Activated CD4-positive, alpha-beta T cell treated with anti-CD3 and anti-CD28 coated beads, Interleukin-2, Interleukin-4, amounts not matched to agents 100 ng/mL and 50 ng/mL, durations not matched to agents 16 hours and 8 hours (primary cell): ENCODE measurements at regions not wholly inside any gene's neighbourhood (a gene's known extent, or its start where the extent isn't known, plus 50 kb on each side); places are given as distances from the start of the nearest gene placed in this dataset.
"Not testable (repeated sequence)": the region's sequence is repeated elsewhere in the genome, so short reads cannot be mapped to it uniquely, and the experiment has no call there.

Experiments
- DNase-seq: peaks from one replicate; pipeline ENCODE4 v3.0.0-alpha.2; 2020; ENCODE audit warnings: low spot score

DNA sequence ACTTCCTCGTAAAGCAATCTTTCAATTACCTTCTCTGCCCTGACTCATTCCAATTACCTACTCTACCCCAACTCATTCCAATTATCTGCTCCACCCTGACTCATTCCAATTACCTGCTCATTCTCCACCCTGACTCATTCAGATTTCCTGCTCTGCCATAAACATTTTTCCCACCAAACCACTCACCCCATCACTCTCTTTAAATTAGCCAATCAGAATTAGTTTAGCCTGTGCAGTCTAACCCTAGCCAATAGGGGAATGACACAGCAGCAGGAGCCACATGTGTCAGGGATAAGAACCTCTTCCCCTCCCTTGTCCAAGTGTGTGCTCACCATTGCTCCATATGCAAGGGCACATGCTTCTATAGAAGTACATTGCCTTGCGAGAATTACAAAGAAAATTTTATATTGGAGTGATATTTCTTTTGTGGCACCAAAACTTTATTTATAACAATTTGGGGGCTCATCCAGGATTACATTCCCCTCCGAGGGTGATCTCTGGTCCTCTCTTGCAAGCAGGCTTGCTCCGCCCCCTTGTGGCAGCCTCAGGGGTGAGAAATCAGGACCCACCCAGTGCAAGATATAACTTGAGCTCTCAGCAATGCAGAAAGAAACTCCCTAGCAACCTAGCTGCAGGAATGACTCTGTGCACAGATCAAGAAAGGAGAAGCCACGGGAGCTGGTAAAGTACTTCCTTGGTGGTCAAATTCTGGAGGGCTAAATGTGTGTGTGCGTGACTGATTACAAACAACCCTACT, 551.9 kb upstream of the EYS start:
- DNase-seq: not testable (repeated sequence)

DNA sequence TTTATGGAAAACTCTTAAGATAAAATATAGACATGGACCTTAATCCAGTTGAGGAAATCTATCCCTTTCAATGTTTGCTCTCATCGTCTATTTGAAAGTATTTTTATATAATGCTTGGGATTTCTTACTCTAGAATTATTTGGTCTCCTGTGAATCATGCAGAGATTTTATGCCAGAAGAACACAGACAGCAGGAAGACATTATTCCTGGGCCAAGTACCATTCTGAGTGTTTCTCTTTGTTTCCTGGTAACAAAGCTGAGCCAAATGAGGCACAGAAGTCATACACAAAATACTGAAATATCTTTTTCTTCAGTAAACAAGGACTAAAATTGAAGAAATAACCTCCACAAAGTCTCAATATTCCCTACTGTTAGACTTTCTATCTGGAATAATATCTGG, 538.2 kb upstream of the EYS start:
- no peak for DNase-seq

DNA sequence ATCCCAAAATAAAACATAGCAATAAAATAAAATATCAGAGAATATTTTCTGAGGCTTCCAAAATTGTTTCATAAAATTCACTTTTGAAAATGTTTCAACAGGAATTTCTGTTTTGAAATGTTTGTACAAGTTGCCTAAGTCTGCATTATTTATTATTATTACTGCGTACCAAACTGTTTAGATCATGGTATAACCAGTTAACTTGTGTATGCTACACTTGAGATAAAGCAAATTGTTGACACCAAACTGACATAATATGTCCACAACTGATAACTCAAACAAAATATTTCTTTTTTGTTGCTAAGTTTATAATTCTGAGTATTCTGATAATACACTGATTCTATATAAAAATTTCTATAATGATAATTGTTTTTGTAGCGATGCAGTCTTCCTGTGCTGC, 531.8 kb upstream of the EYS start:
- DNase-seq: no peak

DNA sequence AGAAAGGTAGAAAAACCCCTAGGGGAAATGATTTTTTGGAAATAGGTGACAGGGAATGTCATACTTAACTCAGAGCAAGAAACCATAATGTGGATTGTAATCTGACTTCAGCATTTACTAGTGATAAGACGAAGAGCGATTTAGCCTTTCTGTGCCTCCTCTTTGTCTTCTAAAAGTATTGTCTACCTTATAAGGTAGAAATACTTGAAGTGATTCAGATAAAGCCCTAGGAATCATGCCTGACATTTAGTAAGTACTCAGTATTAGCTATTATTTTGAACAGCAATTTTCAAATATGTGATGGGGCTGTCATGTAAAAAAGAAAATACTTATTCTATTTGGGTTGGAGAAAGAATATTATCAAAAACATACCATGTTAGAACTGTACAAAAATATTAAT, 525.9 kb upstream of the EYS start:
- DNase-seq: no peak

DNA sequence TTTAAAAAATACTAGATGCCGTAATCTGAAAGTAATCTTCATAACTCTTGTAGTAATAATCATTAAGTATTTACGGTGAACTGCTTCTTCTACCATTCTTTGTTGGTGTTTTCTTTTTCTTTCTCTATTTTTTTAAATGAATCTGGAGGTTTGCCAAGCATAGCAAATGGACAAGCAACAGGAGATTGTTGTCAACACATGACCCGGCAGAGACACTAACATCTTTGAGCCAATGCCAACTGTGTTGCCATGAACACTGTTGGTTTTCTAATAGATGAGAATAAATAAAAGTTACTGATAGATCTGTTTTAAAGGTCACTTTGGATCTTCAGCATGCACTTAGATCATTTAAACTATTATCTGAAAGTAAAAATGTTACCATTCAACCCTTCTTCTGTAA, 523.6 kb upstream of the EYS start:
- no peak for DNase-seq

DNA sequence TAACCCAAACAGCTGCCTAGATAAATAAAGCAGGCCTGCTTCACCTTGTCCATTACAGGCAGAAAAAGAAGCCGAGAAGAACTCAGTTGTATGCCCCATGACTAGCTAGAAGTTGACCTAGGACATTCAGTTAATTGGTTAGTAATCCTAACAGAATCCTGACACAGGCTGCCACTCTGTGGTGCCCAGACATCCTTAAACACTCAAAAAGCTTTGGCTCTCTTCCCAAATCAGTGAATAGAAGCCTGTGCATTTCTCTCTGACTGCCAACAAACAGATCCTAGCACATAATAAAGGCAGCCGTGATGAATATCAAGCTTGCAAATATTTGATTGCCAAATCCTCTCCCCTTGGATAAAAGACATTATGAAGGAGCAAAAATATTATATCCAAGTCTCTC, 519.1 kb upstream of the EYS start:
- no peak for DNase-seq

DNA sequence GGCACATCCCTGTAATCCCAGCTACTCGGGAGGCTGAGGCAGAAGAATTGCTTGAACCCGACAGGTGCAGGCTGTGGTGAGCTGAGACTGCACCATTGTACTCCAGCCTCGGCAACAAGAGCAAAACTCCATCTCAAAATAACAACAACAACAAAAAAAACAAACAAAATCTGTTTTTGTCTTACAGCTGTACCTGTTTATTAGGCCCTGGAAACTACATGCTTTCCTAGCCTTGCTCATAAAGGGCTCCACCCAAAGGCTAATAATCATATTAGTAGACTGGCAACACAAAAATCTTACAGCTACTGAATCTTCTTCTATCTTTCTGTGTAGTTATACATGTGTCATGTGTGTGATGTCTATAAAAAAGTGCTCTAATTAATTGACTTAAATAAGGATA, 503.9 kb upstream of the EYS start:
- no peak for DNase-seq

DNA sequence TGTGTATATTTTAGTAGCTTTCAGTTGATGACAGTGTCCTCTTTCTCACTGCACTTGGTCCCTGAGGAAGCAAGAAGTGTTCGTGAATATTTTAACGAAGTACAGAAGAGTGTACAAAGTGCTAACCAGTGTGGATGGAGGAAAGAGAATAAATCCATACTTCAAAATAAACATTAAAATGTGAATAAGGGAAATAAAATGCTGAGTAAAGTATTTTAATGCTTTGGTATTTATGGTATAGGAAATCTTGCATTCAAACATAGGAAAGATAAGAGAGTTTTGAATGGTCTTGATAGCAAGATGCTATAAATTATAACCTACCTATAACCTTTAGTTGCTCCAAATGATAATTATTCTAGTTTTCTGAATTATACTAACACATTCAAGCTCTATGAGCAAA, 493.4 kb upstream of the EYS start:
- DNase-seq: no peak

DNA sequence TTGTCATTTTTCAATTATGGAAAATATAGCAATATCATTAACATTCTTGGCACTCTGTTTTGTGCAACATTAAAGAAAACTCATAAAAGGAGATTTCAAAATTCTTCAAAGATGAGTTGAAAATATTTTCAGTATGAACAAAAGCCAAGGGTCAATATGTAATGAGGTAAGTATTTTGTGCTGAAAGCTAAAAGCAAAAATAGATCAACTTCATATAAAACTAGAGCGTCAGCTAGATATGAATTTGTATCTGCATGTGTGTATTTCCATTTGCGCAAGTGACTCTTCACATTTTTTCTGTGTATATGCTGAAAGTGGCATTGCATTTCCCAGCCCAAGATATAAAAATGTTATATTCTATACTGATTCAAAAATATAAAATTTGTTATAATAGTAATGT, 492.1 kb upstream of the EYS start:
- no peak for DNase-seq

DNA sequence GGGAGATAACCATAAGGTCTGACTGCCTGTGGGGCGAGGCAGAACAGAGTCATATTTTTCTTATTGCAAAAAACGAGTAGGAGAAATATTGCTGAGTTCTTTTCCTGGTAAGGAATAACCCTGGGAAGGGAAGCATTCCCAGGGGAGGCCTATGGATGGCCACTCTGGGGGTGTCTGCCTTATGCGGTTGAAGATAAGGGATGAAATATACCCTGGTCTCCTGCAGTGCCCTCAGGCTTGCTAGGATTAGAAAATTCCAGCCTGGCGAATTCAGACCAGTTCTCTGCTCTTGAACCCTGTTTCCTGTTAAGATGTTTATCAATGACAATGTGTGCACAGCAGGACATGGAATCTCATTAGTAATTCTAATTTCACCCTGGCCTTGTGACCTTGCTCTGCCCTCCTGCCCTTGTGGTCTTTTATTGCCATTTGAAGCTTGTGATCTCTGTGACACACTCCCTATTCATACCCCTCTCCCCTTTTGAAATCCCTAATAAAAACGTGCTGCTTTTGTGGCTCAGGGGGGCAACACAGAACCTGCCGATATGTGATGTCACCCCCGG, 491.1 kb upstream of the EYS start:
- DNase-seq: no peak

DNA sequence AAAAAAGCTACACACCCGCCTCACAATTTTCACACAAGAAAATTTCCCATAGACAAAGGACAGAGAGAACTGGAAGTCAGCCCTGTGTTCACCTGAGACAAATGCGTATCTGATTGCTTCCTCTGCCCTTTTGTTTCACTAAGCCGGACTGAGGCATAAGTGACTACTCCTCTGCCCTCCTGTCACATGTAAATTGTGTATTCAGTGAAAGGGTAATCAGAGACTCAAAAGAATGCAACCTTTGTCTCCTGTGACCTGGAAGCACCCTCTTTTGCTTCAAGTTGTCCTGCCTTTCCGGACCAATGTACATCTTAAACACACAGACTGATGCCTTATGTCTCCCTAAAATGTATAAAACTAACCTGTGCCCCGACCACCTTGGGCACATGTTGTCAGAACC, 483.8 kb upstream of the EYS start:
- no peak for DNase-seq

DNA sequence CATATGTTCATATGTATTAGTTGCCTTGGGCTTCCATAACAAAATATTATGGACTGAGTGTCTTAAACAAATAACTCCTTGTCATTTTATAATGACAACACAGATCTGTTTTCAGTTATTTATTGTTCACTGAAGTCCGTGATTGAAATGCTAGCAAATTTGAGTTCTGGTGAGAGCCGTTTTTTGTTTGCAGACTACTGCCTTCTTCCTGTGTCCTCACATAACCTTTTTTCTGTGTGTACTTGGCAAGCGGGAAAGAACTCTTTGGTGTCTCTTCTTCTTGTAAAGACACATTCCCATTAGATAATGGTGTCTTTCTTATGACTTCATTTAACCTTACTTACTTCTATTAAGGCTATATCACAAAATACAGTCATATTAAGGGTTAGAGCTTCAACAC, 482.9 kb upstream of the EYS start:
- no peak for DNase-seq

DNA sequence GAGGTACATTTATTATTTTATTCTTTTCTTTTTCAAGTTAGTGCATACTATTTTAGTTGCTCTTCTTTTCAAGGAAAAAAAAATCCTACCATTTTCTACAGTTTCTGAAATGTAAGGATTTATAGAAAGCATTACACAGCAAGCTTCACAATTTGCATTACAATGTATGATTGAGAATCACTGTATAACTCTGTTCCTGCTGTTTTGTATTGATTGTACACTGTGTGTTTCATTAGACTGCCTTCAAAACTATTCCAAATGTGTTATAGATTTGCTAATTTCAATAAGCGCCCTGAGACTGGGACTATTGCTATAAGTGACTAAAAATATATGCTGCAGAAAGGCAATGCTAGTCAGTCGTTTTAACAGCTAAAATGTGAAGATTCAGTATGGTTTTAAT, 479.7 kb upstream of the EYS start:
- no peak for DNase-seq

DNA sequence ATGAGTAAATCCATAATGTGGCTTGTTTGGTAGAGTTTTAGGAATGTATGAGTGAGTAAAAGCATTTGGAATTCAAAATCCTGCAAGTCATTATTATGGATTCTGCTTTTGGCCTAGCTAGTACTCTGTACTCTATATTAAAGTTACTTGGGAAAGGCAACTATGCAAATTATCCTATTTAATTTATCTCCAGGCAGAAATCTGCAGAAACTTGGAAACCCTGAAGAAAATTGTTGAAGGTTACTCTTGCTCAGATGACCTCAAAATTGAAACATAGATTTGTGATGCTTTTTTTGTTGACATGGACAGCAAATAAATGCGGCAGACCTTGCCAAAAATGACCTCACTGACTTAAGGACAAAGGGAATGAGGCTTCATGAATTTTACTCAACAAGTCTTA, 477.1 kb upstream of the EYS start:
- DNase-seq: no peak

DNA sequence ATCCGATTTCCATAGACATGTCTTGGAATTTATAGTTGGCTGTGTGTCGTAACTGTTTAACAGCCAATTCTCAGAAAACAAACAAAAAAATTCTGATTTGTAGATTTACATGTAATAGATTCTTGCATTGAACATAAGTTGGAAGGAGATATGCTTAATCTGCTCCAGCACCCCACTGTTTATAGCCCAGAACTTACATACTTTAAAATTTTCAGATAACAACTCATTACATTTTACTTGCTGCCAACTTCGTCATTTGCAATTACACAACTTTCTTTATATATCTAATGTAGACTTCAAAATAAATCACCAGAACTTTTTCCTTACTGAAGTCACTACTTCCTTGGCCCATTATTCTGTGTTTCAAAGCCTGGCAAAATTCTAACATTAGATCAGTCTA, 472.3 kb upstream of the EYS start:
- DNase-seq: no peak

DNA sequence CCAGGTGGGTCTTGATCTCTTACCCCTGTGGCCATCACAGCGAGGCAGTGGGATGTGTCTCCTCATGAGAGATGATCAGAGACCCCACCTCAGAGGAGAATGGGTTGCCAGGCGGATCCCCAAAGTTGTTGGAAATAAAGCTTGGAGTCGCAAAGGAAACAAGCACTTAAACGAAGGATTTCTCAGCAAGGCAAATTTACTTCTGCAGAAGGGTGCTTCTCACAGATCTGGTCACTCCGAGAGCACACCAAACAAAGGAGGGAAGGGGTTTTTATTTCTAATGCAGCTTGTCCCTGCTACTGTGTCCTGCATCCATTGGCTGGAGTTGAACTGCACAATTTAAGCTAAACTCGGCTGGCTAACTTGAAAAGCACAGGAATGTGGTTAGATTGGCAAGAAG, 466.6 kb upstream of the EYS start:
- no peak for DNase-seq

DNA sequence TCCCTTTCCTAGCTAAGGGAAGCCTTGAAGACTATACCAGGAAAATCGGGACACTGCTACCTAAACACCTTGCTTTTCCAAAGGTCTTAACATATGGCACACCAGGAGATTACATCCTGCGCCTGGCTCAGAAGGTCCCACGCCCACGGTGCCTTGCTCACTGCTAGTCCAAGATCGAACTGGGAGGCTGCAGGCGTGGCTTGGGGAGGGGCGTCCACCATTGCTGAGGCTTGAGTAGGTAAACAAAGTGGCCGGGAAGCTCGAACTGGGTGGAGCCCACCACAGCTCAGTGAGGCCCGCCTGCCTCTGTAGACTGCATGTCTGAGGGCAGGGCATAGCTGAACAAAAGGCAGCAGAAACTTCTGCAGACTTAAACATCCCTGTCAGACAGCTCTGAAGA, 459.7 kb upstream of the EYS start:
- DNase-seq: not testable (repeated sequence)

DNA sequence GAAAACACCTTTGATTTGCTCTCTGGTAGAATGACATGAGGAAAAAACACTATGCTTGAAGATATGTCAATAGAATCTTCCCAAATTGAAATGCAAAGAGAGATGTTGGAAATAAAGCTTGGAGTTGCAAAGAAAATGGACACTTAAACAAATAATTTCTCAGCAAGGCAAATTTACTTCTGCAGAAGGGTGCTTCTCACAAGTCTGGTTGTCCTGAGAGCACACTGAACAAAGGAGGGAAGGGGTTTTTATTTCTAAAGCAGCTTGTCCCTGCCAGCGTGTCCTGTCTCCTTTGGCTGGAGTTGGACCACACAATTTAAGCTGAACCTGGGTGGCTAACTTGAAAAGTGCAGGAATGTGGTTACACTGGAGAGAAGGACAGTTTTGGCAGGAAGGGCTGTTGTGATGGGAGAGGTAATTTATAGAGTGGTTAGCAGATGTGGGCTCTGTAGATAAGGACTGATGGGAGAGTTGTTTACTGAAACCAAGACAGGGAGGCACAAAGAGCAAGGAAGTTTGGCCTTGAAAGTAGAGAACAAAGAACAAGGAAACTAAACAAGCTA, 454.6 kb upstream of the EYS start:
- no peak for DNase-seq

DNA sequence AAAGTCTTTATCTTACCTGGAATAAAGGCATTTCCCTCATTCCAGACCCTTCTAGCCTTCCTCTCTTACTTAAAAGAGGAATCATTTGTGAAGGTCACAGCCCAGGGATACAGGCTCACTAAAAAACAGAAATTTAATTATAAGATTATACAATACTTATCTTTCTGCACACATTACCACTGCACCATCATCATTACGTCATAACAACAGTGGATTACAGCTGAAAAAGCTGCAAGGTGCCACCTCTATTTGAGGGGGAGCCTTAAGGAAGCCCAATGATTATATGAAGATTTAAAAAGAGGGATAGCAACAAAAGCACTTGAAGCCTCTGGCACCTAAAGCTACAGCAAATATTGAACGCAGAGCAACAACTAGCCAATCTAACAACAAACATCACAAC, 452.9 kb upstream of the EYS start:
- DNase-seq: no peak

DNA sequence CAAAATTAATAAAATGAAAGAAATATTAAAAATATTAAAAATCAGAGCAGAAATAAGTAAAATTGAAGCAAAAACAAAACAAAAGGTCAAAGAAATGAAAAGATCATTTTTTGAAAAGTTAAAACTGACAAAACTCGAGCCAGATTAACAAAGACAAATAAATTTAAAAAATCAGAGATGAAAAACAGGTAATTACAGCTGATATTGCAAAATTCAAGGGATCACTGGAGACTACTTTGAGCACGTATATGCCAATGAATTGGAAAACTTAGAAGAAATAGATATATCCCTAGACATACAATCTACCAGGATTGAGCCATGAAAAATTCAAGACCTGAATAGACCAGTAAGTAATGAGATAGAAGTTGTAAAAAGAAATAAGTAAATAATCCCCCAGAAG, 446.2 kb upstream of the EYS start:
- no peak for DNase-seq

DNA sequence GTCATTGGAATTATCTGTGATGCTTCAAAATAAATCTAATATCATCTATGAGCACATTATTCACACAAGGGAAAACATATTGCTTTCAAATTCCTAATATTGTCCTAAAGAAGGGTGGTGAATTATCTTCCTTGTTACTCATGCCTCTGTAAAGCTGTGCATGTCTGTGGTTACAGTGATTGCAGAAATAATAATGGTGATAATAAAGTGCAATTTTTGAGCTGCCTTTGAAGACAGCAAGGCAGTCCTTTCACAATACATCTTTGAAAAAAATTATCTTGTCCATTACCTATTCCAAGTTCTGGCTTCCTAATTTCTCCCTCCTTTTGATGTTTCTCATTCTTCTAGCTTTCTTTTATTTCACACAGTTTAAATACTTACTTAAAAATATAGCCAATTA, 442.1 kb upstream of the EYS start:
- DNase-seq: no peak

DNA sequence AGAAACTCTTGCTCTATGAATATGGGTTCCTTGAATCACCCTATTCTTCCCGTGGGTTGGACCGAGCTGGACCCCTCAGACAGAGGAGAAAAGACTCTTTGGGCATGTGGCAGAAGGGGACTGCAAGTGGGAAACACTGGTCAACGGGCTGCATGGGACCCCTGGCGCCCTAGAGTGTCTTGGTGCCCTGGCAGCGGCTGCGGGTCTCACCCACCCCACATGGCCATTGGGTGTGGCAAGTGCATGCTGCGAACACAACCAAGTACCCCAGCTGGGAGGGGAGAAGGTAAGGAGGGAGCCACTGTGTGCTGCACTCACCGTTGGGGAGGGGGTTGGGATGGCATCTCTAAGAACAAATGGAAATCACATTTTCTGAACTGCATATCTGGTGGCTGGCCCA, 438.8 kb upstream of the EYS start:
- DNase-seq: no peak

DNA sequence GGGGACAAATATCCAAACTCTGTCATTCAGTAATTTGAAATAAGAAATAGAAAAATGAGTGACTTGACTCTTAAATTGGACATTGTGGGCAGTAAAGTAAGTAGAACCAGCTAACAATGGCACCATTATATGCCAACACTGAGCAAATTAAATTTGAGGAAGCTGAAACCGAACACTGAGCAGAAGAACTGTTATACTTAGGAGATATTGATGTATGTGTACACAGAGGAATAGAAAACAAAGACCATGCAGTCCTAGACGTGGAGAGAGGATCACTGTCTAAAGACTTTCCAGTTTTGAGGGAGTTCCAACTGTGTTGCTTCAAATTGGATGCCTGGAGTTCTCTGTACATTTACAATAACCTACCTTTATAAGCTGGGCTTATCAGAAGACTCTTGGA, 427.0 kb upstream of the EYS start:
- no peak for DNase-seq

DNA sequence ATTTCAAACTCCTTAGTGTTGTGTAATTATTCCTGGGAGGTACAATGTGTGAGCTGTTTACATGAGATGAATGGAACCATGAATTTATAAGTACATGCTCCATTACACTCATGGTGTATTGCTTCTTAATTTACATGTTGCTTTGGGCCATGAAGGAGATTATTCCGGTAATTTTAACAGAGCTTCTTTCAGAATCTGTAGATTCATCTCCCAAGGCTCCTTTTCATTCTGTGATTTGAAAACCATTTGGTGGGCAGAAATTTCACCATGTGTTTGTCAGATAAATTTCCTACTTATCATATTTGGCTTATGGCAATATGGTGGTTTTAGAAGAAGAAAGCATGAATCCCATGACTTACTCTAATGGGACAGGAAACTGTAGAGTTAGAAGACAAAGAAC, 421.6 kb upstream of the EYS start:
- no peak for DNase-seq
